GM06990 (cell line): ENCODE measurements at regions not wholly inside any gene's neighbourhood (a gene's known extent, or its start where the extent isn't known, plus 50 kb on each side); places are given as distances from the start of the nearest gene placed in this dataset.

ENCODE experiments used
- DNase-seq: peaks from one replicate; pipeline ENCODE4 v3.0.0-alpha.2; 2011; ENCODE audit not compliant: insufficient read length; ENCODE audit errors: extremely low read depth
- H3K27me3 ChIP-seq: replicated peaks from 2 replicates; pipeline ENCODE4 v1.6.0; 2011; ENCODE audit warnings: low read length; ENCODE audit not compliant: control insufficient read depth, insufficient read depth
- H3K36me3 ChIP-seq: 2 replicates; pipeline ENCODE4 v1.5.1; 2011; ENCODE audit warnings: low read length; ENCODE audit not compliant: control insufficient read depth, insufficient read depth
- H3K4me3 ChIP-seq: replicated peaks from 2 replicates; pipeline ENCODE4 v1.5.1; 2011; ENCODE audit warnings: low read depth, mild to moderate bottlenecking, control low read depth, low read length
- TF ChIP-seq, protein P1 (sequence below): IDR thresholded peaks from 2 replicates; pipeline ENCODE4 v1.5.1; 2011; ENCODE audit warnings: low read length, control low read depth, mild to moderate bottlenecking, inconsistent platforms; ENCODE audit not compliant: insufficient read depth, poor library complexity, severe bottlenecking

DNA sequence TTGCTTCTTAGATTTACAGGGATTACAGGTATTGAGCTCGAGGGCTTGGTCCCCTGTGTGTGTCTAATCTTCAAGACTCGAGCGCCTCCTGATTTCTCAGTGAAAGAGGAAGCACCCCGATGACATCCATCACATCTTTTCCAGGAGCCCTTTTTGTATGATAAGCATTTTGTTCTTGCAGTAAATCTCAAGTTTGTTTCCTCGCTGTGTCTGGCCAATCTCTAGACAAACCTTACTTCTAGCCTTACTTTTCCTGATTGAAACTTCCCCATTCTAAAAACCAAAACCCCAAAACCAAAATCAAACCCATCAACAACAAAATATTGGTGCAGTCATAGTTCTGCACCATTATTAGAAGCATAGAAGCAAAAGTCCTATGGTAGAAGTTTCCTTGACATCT, 286.0 kb downstream of the NFKBIZ start:
- no peaks in the 10 kb centered on the region for H3K36me3 ChIP-seq
- no peaks in the 10 kb centered on the region for H3K27me3 ChIP-seq
- no peak for DNase-seq
- H3K4me3 ChIP-seq, result no peak overlapping the region
- TF ChIP-seq, protein P1, sequence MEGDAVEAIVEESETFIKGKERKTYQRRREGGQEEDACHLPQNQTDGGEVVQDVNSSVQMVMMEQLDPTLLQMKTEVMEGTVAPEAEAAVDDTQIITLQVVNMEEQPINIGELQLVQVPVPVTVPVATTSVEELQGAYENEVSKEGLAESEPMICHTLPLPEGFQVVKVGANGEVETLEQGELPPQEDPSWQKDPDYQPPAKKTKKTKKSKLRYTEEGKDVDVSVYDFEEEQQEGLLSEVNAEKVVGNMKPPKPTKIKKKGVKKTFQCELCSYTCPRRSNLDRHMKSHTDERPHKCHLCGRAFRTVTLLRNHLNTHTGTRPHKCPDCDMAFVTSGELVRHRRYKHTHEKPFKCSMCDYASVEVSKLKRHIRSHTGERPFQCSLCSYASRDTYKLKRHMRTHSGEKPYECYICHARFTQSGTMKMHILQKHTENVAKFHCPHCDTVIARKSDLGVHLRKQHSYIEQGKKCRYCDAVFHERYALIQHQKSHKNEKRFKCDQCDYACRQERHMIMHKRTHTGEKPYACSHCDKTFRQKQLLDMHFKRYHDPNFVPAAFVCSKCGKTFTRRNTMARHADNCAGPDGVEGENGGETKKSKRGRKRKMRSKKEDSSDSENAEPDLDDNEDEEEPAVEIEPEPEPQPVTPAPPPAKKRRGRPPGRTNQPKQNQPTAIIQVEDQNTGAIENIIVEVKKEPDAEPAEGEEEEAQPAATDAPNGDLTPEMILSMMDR, result no peak

DNA sequence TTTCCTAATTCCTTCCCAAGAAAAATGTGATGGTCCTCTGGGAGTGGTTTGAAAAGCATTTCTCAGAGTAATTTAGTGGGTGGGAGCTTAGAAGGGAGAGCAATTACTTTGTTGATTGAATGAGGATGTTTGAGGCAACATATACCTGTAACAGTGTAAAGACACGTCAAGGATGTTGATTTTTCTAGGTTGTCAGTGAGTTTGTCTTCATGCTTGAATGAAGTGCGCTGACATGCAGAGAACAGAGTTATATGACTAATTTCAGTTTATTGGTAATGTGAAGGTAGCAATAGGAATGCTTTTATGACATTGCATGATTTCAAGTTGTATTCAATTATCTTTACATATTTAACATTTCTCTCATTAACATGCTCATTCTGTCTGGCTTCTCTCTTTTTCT, 286.9 kb downstream of the NFKBIZ start:
- no peak overlapping the region for H3K4me3 ChIP-seq
- TF ChIP-seq, protein P1, result no peak
- no peak for DNase-seq
- H3K27me3 ChIP-seq, result no peaks in the 10 kb centered on the region
- no peaks in the 10 kb centered on the region for H3K36me3 ChIP-seq

- Histone ChIP-seq H3K4me3 (no peak overlapping the region), H3K27me3 (no peaks in the 10 kb centered on the region), H3K36me3 (no peaks in the 10 kb centered on the region)
- TF ChIP-seq, protein P1, result no peak
- no peak for DNase-seq
Measured at GRCh38 chr3:102140116-102140515, 290.8 kb downstream of the NFKBIZ start.

DNA sequence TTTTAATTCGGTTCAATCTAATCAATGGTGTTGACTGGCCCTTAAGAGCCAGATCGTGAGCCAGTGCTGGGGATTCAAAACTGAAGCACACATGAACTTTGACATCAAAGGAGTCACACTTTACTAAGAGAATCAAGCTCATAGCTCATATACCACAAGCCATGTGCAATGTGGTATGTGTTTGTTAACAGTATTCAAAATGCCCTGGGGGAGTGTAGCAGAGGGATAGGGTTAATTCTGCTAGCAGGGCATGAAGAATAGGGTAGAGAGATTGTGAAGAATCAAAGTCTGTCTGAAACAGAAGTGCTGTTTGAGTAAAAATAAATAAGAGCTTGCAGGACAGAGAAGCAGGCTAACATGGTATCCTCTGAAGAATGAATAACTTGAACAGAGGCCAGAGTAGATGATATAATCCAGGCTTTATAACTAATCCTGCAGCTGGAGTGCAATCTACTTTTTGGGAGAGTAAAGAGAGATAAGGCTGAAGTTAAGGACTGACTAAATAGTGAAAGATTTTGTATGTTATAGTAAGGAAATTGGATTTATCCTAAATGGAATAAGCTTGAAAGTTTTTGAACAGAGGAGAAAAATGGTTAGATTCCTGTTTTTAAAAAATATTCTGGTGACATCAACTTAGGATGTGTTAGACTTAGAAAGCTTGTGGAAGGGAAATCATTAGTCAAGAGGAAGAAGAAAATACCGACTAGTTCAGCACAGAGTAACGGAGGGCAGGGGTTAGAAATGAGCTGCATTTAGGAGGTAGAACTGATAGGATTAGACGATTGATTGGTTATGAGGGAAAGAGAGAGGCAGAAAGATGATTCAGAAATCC, 292.0 kb downstream of the NFKBIZ start:
- TF ChIP-seq, protein P1, result no peak
- H3K4me3 ChIP-seq, result no peak overlapping the region
- DNase-seq, result no peak
- no peaks in the 10 kb centered on the region for H3K36me3 ChIP-seq
- no peaks in the 10 kb centered on the region for H3K27me3 ChIP-seq

- Histone ChIP-seq H3K4me3 (no peak overlapping the region), H3K36me3 (no peaks in the 10 kb centered on the region), H3K27me3 (no peaks in the 10 kb centered on the region)
- TF ChIP-seq, protein P1, result no peak
- no peak for DNase-seq
Measured at GRCh38 chr3:102141928-102142239, 292.6 kb downstream of the NFKBIZ start.
